ENCODE measurements at regions not wholly inside any gene's neighbourhood (a gene's known extent, or its start where the extent isn't known, plus 50 kb on each side); places are given as distances from the start of the nearest gene placed in this dataset.

DNA sequence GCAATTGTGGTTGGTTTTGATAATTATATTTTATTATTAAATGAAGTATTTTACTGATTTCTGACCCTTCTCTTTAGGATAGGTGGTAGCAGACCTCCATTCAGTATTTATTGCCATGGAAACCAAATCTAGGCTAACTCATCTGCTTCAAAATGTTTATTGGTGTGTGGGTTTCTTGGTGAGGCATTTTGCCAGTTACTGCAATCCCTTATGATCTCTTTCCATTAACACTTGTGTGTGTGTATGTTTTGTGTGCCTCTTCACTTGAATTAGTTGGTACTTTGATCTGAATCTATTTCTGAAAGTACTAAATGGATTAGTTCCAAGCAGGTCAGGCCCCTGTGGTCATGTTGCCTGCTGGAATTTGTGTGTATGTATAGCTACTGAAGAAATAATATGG is 184.4 kb upstream of the C11orf87 start:
- CTCF ChIA-PET = no interaction called here
- no peak for DNase-seq (ENCODE audit: extremely low spot score)
- no peak for TF ChIP-seq FOXK2 (IDR thresholded peaks at IDR 0.05)
- TF ChIP-seq, protein P1, sequence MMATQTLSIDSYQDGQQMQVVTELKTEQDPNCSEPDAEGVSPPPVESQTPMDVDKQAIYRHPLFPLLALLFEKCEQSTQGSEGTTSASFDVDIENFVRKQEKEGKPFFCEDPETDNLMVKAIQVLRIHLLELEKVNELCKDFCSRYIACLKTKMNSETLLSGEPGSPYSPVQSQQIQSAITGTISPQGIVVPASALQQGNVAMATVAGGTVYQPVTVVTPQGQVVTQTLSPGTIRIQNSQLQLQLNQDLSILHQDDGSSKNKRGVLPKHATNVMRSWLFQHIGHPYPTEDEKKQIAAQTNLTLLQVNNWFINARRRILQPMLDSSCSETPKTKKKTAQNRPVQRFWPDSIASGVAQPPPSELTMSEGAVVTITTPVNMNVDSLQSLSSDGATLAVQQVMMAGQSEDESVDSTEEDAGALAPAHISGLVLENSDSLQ (IDR thresholded peaks at IDR 0.05) = no peak
- TF ChIP-seq HDGF (IDR thresholded peaks at IDR 0.05; ENCODE audit: borderline replicate concordance) = no peak
- TF ChIP-seq FOXA1 (IDR thresholded peaks at IDR 0.05) = no peak
- TF ChIP-seq NFRKB (IDR thresholded peaks at IDR 0.05) = no peak
- TF ChIP-seq SP1 (IDR thresholded peaks at IDR 0.05) = no peak
- TF ChIP-seq ZNF384 (IDR thresholded peaks at IDR 0.05) = no peak
- TF ChIP-seq ARNT (IDR thresholded peaks at IDR 0.05) = no peak
- TF ChIP-seq L3MBTL2 (conservative IDR thresholded peaks at IDR 0.05) = no peak
- TF ChIP-seq FOXM1 (IDR thresholded peaks at IDR 0.05; ENCODE audit: borderline replicate concordance) = no peak
- no peak for TF ChIP-seq LEF1 (IDR thresholded peaks at IDR 0.05; ENCODE audit: borderline replicate concordance)
- no peak for TF ChIP-seq TARDBP (IDR thresholded peaks at IDR 0.05)
- TF ChIP-seq SUZ12 (IDR thresholded peaks at IDR 0.05) = no peak
- TF ChIP-seq BHLHE40 (IDR thresholded peaks at IDR 0.05; ENCODE audit: borderline replicate concordance) = no peak
- TF ChIP-seq CTBP1 (IDR thresholded peaks at IDR 0.05; ENCODE audit: borderline replicate concordance) = no peak
- TF ChIP-seq ELF4 (IDR thresholded peaks at IDR 0.05) = no peak
- POLR2A ChIA-PET = no interaction called here

DNA sequence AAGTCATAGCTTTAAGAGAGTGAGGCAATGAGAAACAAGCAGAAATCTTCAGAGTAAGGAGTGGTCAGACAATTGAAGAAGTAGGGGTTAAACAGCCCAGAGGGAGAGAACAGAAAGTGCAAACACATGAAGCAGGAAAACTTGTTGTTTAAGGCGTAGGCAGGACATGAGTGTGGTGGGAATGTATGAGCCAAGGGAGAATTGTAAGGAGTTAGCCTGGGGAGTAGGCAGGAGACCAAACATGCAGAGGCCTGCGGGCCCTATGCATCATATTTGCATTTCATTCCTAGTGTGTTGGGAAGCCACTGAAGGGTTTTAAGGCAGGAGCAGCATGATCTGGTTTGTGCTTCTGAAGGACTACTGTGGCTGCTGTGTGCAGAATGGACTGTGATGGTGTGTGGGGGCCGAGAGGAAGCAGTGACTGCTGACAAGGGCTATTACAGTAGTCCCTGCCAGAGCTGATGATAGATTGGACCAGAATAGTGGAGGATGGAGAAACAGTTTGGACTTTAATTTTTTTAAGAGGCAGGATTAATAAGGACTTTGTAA is 179.9 kb upstream of the C11orf87 start:
- CTCF ChIA-PET = no interaction called here
- no peak for DNase-seq (ENCODE audit: extremely low spot score)
- TF ChIP-seq SP1 (IDR thresholded peaks at IDR 0.05) (no peak), TARDBP (IDR thresholded peaks at IDR 0.05) (no peak)
- POLR2A ChIA-PET = no interaction called here

DNA sequence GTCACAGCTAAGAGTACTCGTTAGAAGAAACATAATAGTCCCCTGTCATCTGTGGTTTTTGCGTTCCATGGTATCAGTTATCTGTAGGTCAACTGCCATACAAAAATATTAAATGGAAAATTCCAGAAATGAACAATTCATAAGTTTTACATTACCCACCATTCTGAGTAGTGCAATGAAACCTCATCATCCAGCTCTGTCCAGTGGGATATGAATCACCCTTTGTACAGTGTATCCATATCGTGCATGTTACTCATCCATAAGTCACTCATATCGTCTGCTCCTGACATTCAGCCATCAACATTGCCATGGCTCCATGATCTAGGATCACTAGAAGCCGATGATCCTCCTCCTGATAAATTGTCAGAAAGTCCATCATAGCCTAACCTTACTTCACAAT is 174.9 kb upstream of the C11orf87 start:
- CTCF ChIA-PET = no interaction called here
- DNase-seq (ENCODE audit: extremely low spot score) = no peak
- POLR2A ChIA-PET = no interaction called here
- TF ChIP-seq L3MBTL2 (conservative IDR thresholded peaks at IDR 0.05) (no peak), FOXA1 (IDR thresholded peaks at IDR 0.05) (no peak), TARDBP (IDR thresholded peaks at IDR 0.05) (no peak), ZNF384 (IDR thresholded peaks at IDR 0.05) (no peak), ARNT (IDR thresholded peaks at IDR 0.05) (no peak), FOXK2 (IDR thresholded peaks at IDR 0.05) (no peak), SUZ12 (IDR thresholded peaks at IDR 0.05) (no peak), ELF4 (IDR thresholded peaks at IDR 0.05) (no peak), FOXM1 (IDR thresholded peaks at IDR 0.05; ENCODE audit: borderline replicate concordance) (no peak), LEF1 (IDR thresholded peaks at IDR 0.05; ENCODE audit: borderline replicate concordance) (no peak), HDGF (IDR thresholded peaks at IDR 0.05; ENCODE audit: borderline replicate concordance) (no peak), NFRKB (IDR thresholded peaks at IDR 0.05) (no peak), SP1 (IDR thresholded peaks at IDR 0.05) (no peak), BHLHE40 (IDR thresholded peaks at IDR 0.05; ENCODE audit: borderline replicate concordance) (no peak), CTBP1 (IDR thresholded peaks at IDR 0.05; ENCODE audit: borderline replicate concordance) (no peak)
- TF ChIP-seq, protein P1 (IDR thresholded peaks at IDR 0.05) = no peak

DNA sequence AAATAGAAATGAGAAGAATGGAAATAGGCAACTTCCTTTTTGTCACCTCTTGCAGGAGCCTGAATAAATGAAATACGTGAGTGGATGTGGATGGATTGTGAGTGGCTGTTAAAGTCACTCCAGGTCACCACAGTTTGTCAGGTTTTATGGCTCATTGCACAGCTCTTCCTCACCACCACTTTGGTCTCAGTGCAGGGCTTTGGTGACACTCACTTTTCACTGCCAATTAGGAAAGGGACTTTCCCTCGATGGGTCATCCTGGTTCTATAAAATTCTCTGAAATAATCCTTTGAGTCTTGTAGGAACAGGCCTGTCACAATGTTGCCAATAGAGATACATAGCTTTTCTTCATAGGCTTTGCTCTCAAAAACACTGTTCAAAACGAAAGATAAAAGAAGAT is 172.4 kb upstream of the C11orf87 start:
- ChIA-PET POLR2A (no interaction called here), CTCF (no interaction called here)
- no peak for DNase-seq (ENCODE audit: extremely low spot score)
- TF ChIP-seq SP1 (IDR thresholded peaks at IDR 0.05) = no peak
- no peak for TF ChIP-seq TARDBP (IDR thresholded peaks at IDR 0.05)
- no peak for TF ChIP-seq NFRKB (IDR thresholded peaks at IDR 0.05)
- TF ChIP-seq, protein P1 (IDR thresholded peaks at IDR 0.05) = no peak
- no peak for TF ChIP-seq FOXA1 (IDR thresholded peaks at IDR 0.05)
- no peak for TF ChIP-seq L3MBTL2 (conservative IDR thresholded peaks at IDR 0.05)
- TF ChIP-seq HDGF (IDR thresholded peaks at IDR 0.05; ENCODE audit: borderline replicate concordance) = no peak
- no peak for TF ChIP-seq BHLHE40 (IDR thresholded peaks at IDR 0.05; ENCODE audit: borderline replicate concordance)

DNA sequence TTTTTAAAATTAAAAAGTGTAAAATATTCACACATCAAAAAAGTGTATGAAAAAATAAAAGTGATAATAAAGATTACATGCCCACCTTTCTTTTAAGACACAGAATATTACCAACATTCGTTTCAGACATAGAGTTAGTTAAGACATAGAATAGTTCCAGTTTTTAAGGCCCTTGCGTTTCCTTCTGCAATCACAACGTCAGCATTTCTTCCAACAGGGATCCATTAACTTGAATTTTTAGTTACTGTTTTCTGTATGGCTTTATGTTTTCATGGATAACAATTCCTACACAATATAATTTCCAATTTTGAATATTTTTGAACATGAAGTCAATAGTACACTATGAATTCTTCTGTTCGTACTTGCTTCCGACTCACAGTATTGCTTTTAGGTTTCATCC is 170.8 kb upstream of the C11orf87 start:
- ChIA-PET CTCF (no interaction called here), POLR2A (no interaction called here)
- TF ChIP-seq SP1 (IDR thresholded peaks at IDR 0.05) (no peak), LEF1 (IDR thresholded peaks at IDR 0.05; ENCODE audit: borderline replicate concordance) (no peak), ELF4 (IDR thresholded peaks at IDR 0.05) (no peak), TARDBP (IDR thresholded peaks at IDR 0.05) (no peak), ZNF384 (IDR thresholded peaks at IDR 0.05) (no peak), BHLHE40 (IDR thresholded peaks at IDR 0.05; ENCODE audit: borderline replicate concordance) (no peak), ARNT (IDR thresholded peaks at IDR 0.05) (no peak), SUZ12 (IDR thresholded peaks at IDR 0.05) (no peak), HDGF (IDR thresholded peaks at IDR 0.05; ENCODE audit: borderline replicate concordance) (no peak), NFRKB (IDR thresholded peaks at IDR 0.05) (no peak), FOXA1 (IDR thresholded peaks at IDR 0.05) (no peak), FOXM1 (IDR thresholded peaks at IDR 0.05; ENCODE audit: borderline replicate concordance) (no peak), CTBP1 (IDR thresholded peaks at IDR 0.05; ENCODE audit: borderline replicate concordance) (no peak)
- TF ChIP-seq, protein P1 (IDR thresholded peaks at IDR 0.05) = no peak
- DNase-seq (ENCODE audit: extremely low spot score) = no peak

DNA sequence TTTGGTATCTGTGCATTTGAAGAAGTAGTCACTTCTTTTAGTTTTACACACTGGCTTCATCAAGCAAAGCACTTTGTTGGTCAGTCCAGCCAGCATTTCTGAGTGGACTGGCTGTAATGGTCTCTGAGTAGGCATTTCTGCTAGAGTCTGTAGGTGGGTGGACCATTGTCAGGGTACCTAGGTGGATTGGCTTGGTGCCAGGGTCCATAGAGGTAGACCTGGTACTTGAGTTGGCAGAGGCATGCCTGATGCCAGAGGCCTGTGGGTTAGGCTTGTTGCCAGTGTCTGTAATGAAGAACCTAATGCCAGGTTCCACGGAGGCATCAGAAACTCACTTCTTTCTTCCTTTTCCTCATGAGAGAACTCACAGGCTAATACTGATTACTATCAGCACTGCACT is 157.9 kb upstream of the C11orf87 start:
- POLR2A ChIA-PET = no interaction called here
- CTCF ChIA-PET = no interaction called here
- DNase-seq (ENCODE audit: extremely low spot score) = no peak
- TF ChIP-seq ELF4 (IDR thresholded peaks at IDR 0.05) (no peak), SP1 (IDR thresholded peaks at IDR 0.05) (no peak), BHLHE40 (IDR thresholded peaks at IDR 0.05; ENCODE audit: borderline replicate concordance) (no peak), ARNT (IDR thresholded peaks at IDR 0.05) (no peak), ZNF384 (IDR thresholded peaks at IDR 0.05) (no peak), L3MBTL2 (conservative IDR thresholded peaks at IDR 0.05) (no peak), FOXA1 (IDR thresholded peaks at IDR 0.05) (no peak), FOXM1 (IDR thresholded peaks at IDR 0.05; ENCODE audit: borderline replicate concordance) (no peak), TARDBP (IDR thresholded peaks at IDR 0.05) (no peak), LEF1 (IDR thresholded peaks at IDR 0.05; ENCODE audit: borderline replicate concordance) (no peak), CTBP1 (IDR thresholded peaks at IDR 0.05; ENCODE audit: borderline replicate concordance) (no peak)
- TF ChIP-seq, protein P1 (IDR thresholded peaks at IDR 0.05) = no peak
